ENCODE measurements at regions not wholly inside any gene's neighbourhood (a gene's known extent, or its start where the extent isn't known, plus 50 kb on each side); places are given as distances from the start of the nearest gene placed in this dataset.

GRCh38 chr6:23510778-23511510 lies 615.1 kb upstream of the NRSN1 start:
- ChIA-PET CTCF (no interaction called here), POLR2A (no interaction called here)
- H2AFZ ChIP-seq (ENCODE audit: low read depth, low read length), result no peak overlapping the region
- no peaks in the 10 kb centered on the region for H3K9me3 ChIP-seq (replicated peaks; ENCODE audit: control insufficient read depth, insufficient read depth, low read length)
- DNase-seq (ENCODE audit: low read depth, low spot score), result no peak
- H3K9ac ChIP-seq (replicated peaks; ENCODE audit: extremely low read depth, insufficient read depth, low read length), result no peak overlapping the region
- H3K4me1 ChIP-seq (ENCODE audit: control insufficient read depth, extremely low read depth, insufficient read depth, low read length), result no peaks in the 10 kb centered on the region
- no peak overlapping the region for H3K27ac ChIP-seq (ENCODE audit: insufficient read depth, low read depth, low read length)
- no peaks in the 10 kb centered on the region for H3K79me2 ChIP-seq (ENCODE audit: control insufficient read depth, insufficient read depth, low read length)
- no peak overlapping the region for H3K4me2 ChIP-seq (ENCODE audit: insufficient read depth, low read length)
- TF ChIP-seq, protein P1, sequence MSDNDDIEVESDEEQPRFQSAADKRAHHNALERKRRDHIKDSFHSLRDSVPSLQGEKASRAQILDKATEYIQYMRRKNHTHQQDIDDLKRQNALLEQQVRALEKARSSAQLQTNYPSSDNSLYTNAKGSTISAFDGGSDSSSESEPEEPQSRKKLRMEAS (IDR thresholded peaks at IDR 0.05; ENCODE audit: insufficient read depth, insufficient read length), result no peak
- TF ChIP-seq GATA2 (IDR thresholded peaks at IDR 0.05; ENCODE audit: insufficient read depth, insufficient read length, low read depth, low read length) (no peak), JUN (IDR thresholded peaks at IDR 0.05; ENCODE audit: borderline replicate concordance, insufficient read depth, insufficient read length, low read depth) (no peak), FOS (IDR thresholded peaks at IDR 0.05; ENCODE audit: borderline replicate concordance, insufficient read depth, low read length) (no peak), EZH2 (IDR thresholded peaks at IDR 0.05; ENCODE audit: borderline replicate concordance, low read depth, low read length, severe bottlenecking) (no peak)
- TF ChIP-seq, protein P2, sequence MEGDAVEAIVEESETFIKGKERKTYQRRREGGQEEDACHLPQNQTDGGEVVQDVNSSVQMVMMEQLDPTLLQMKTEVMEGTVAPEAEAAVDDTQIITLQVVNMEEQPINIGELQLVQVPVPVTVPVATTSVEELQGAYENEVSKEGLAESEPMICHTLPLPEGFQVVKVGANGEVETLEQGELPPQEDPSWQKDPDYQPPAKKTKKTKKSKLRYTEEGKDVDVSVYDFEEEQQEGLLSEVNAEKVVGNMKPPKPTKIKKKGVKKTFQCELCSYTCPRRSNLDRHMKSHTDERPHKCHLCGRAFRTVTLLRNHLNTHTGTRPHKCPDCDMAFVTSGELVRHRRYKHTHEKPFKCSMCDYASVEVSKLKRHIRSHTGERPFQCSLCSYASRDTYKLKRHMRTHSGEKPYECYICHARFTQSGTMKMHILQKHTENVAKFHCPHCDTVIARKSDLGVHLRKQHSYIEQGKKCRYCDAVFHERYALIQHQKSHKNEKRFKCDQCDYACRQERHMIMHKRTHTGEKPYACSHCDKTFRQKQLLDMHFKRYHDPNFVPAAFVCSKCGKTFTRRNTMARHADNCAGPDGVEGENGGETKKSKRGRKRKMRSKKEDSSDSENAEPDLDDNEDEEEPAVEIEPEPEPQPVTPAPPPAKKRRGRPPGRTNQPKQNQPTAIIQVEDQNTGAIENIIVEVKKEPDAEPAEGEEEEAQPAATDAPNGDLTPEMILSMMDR (IDR thresholded peaks at IDR 0.05; ENCODE audit: extremely low read depth in 1 of 2, insufficient read depth in 1 of 2, low read depth in 1 of 2, low read length in 2 of 2), result no peak
- no peak for FAIRE-seq
- intact Hi-C loops (cut with micrococcal nuclease) (no loop called here), dilution Hi-C loops (cut with MboI; ENCODE audit: extremely low pct_ligation_motif_present, low sequenced_read_pairs) (no loop called here)
- no peaks in the 10 kb centered on the region for H4K20me1 ChIP-seq (replicated peaks; ENCODE audit: control insufficient read depth, extremely low read depth, insufficient read depth, low read length)
- no peaks in the 10 kb centered on the region for H3K9me1 ChIP-seq (replicated peaks; ENCODE audit: control insufficient read depth, extremely low read depth, insufficient read depth, low read length)
- no TSS peak for BruUV-seq (replicated peaks)
- H3K36me3 ChIP-seq (ENCODE audit: control insufficient read depth in 2 of 2, extremely low read depth in 1 of 2, insufficient read depth in 2 of 2, low read length in 2 of 2), result no peaks in the 10 kb centered on the region
- H3K4me3 ChIP-seq (replicated peaks in 1 of 3; ENCODE audit: insufficient read depth in 1 of 3, low read depth in 1 of 3, low read length in 3 of 3), result no peak overlapping the region
- no peaks in the 10 kb centered on the region for H3K27me3 ChIP-seq (ENCODE audit: control insufficient read depth in 2 of 2, insufficient read depth in 2 of 2, low read length in 2 of 2)
